Loucy (cell line): ENCODE measurements at regions not wholly inside any gene's neighbourhood (a gene's known extent, or its start where the extent isn't known, plus 50 kb on each side); places are given as distances from the start of the nearest gene placed in this dataset.

ENCODE experiments used
- H2AFZ ChIP-seq: fragments of 200-600 bp; sonication (generic); 2 replicates; pipeline ENCODE4 v1.6.0; 2016; ENCODE audit warnings: antibody characterized with exemption, mild to moderate bottlenecking, low read length, moderate library complexity
- H3F3A ChIP-seq: fragments of 200-600 bp; 2 replicates; pipeline ENCODE4 v1.6.0; 2016; ENCODE audit warnings: antibody characterized with exemption, low read depth, mild to moderate bottlenecking
- H3K27me3 ChIP-seq: fragments of 200-600 bp; sonication (generic); 2 replicates; pipeline ENCODE4 v1.6.1; 2014; ENCODE audit warnings: low read length, mild to moderate bottlenecking; ENCODE audit not compliant: insufficient read depth, poor library complexity, severe bottlenecking
- H3K36me3 ChIP-seq: fragments of 200-600 bp; sonication (generic); 2 replicates; pipeline ENCODE4 v1.6.1; 2016; ENCODE audit warnings: low read length; ENCODE audit not compliant: insufficient read depth
- H3K4me1 ChIP-seq: fragments of 200-600 bp; sonication (generic); 2 replicates; pipeline ENCODE4 v1.5.1; 2014; ENCODE audit warnings: low read length, mild to moderate bottlenecking; ENCODE audit not compliant: insufficient read depth, poor library complexity, severe bottlenecking
- H3K4me2 ChIP-seq: fragments of 200-600 bp; sonication (generic); 2 replicates; pipeline ENCODE4 v1.6.0; 2014; ENCODE audit warnings: antibody characterized with exemption, low read length, low read depth, mild to moderate bottlenecking; ENCODE audit not compliant: poor library complexity, severe bottlenecking
- H3K4me3 ChIP-seq: fragments of 200-600 bp; sonication (generic); 2 replicates; pipeline ENCODE4 v1.5.1; 2014; ENCODE audit warnings: low read length, mild to moderate bottlenecking, mixed read lengths; ENCODE audit not compliant: poor library complexity, severe bottlenecking
- H3K79me2 ChIP-seq: fragments of 200-600 bp; sonication (generic); 2 replicates; pipeline ENCODE4 v1.6.1; 2014; ENCODE audit warnings: low read length; ENCODE audit not compliant: insufficient read depth
- H3K9ac ChIP-seq: fragments of 200-600 bp; sonication (generic); 2 replicates; pipeline ENCODE4 v1.6.0; 2014; ENCODE audit warnings: mild to moderate bottlenecking, low read depth, low read length, moderate library complexity; ENCODE audit not compliant: poor library complexity, severe bottlenecking
- H3K9me2 ChIP-seq: fragments of 200-600 bp; sonication (generic); replicated peaks from 2 replicates; pipeline ENCODE4 v1.6.1; 2016; ENCODE audit warnings: low read depth, low read length, mixed read lengths
- H3K9me3 ChIP-seq: fragments of 200-600 bp; sonication (generic); 2 replicates; pipeline ENCODE4 v1.6.1; 2014; ENCODE audit warnings: mild to moderate bottlenecking, antibody characterized with exemption, low read length, low read depth; ENCODE audit not compliant: insufficient read depth
- H4K20me1 ChIP-seq: fragments of 200-600 bp; sonication (generic); 2 replicates; pipeline ENCODE4 v1.6.0; 2014; ENCODE audit warnings: antibody characterized with exemption, low read length, mild to moderate bottlenecking; ENCODE audit not compliant: insufficient read depth, poor library complexity, severe bottlenecking
- EZH2phosphoT487 ChIP-seq: fragments of 200-600 bp; IDR thresholded peaks from 2 replicates; pipeline ENCODE4 v1.6.1; 2018; ENCODE audit warnings: antibody characterized with exemption, mild to moderate bottlenecking, moderate library complexity, borderline replicate concordance
- TF ChIP-seq, protein P1 (sequence below): fragments of 200-600 bp; sonication (generic); conservative IDR thresholded peaks from 2 replicates; pipeline ENCODE4 v1.5.1; 2014; ENCODE audit warnings: mild to moderate bottlenecking, antibody characterized with exemption, low read length

DNA sequence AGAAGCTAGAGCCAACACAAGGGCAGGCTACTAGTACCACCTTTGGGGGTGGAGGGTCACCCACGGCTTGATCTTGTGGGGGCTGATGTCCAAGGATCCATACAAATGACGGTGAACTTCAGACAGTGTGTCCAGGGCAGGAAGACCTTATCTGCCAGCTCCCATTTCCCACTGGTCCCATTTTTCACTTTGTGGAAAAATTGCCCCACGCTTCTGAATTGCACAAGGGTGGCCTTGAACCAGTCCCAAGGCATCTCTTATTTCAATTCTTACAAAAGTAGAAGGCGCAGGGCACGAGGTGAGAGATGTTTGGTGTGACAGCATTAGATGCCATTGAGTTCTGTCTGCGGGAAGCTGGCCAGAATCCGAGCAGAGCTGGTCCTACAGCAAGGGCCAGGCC lies 252.7 kb upstream of the CELF2 start:
- Histone ChIP-seq H3K9me3 (no peaks in the 10 kb centered on the region; the same call in 1 of the 2 replicates), H2AFZ (no peak overlapping the region), H3K4me3 (no peak overlapping the region), H4K20me1 (no peaks in the 10 kb centered on the region), H3K27me3 (no peaks in the 10 kb centered on the region), H3F3A (no peaks in the 10 kb centered on the region), H3K9ac (no peak overlapping the region), H3K79me2 (no peaks in the 10 kb centered on the region), H3K4me1 (no peaks in the 10 kb centered on the region), H3K36me3 (no peaks in the 10 kb centered on the region), H3K9me2 (no peaks in the 10 kb centered on the region), H3K4me2 (no peak overlapping the region)
- TF ChIP-seq, protein P1, sequence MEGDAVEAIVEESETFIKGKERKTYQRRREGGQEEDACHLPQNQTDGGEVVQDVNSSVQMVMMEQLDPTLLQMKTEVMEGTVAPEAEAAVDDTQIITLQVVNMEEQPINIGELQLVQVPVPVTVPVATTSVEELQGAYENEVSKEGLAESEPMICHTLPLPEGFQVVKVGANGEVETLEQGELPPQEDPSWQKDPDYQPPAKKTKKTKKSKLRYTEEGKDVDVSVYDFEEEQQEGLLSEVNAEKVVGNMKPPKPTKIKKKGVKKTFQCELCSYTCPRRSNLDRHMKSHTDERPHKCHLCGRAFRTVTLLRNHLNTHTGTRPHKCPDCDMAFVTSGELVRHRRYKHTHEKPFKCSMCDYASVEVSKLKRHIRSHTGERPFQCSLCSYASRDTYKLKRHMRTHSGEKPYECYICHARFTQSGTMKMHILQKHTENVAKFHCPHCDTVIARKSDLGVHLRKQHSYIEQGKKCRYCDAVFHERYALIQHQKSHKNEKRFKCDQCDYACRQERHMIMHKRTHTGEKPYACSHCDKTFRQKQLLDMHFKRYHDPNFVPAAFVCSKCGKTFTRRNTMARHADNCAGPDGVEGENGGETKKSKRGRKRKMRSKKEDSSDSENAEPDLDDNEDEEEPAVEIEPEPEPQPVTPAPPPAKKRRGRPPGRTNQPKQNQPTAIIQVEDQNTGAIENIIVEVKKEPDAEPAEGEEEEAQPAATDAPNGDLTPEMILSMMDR = no peak
- no peak for TF ChIP-seq EZH2phosphoT487

GRCh38 chr10:10772411-10772810 lies 245.3 kb upstream of the CELF2 start:
- Histone ChIP-seq H3K27me3 (no peaks in the 10 kb centered on the region), H3K4me2 (no peak overlapping the region), H3K79me2 (no peaks in the 10 kb centered on the region), H3K9me3 (no peaks in the 10 kb centered on the region; the same call in 1 of the 2 replicates), H2AFZ (no peak overlapping the region), H3K4me1 (no peaks in the 10 kb centered on the region), H3K36me3 (no peaks in the 10 kb centered on the region), H4K20me1 (no peaks in the 10 kb centered on the region), H3K9me2 (no peaks in the 10 kb centered on the region), H3F3A (no peaks in the 10 kb centered on the region), H3K4me3 (no peak overlapping the region), H3K9ac (no peak overlapping the region)
- no peak for TF ChIP-seq EZH2phosphoT487
- TF ChIP-seq, protein P1 = no peak

- Histone ChIP-seq H3K79me2 (no peaks in the 10 kb centered on the region), H2AFZ (no peak overlapping the region), H3K9me2 (no peaks in the 10 kb centered on the region), H3K4me2 (no peak overlapping the region), H3K4me3 (no peak overlapping the region), H4K20me1 (no peaks in the 10 kb centered on the region), H3K9me3 (no peaks in the 10 kb centered on the region; the same call in 1 of the 2 replicates), H3F3A (no peaks in the 10 kb centered on the region), H3K9ac (no peak overlapping the region), H3K27me3 (no peaks in the 10 kb centered on the region), H3K4me1 (no peaks in the 10 kb centered on the region), H3K36me3 (no peaks in the 10 kb centered on the region)
- TF ChIP-seq EZH2phosphoT487 = no peak
- TF ChIP-seq, protein P1 = no peak
Measured at GRCh38 chr10:10772874-10773508, 244.7 kb upstream of the CELF2 start.
